Neural progenitor cell (in vitro differentiated cells): ENCODE measurements at regions not wholly inside any gene's neighbourhood (a gene's known extent, or its start where the extent isn't known, plus 50 kb on each side); places are given as distances from the start of the nearest gene placed in this dataset.
"Not testable (repeated sequence)": the region's sequence is repeated elsewhere in the genome, so short reads cannot be mapped to it uniquely, and the experiment has no call there.

Experiments
- CTCF ChIP-seq: fragments of 200-600 bp; sonication (generic); IDR thresholded peaks from 2 replicates; pipeline ENCODE4 v1.5.1; 2017; ENCODE audit warnings: antibody characterized with exemption, mild to moderate bottlenecking
- EZH2 ChIP-seq: fragments of 200-600 bp; sonication (generic); IDR thresholded peaks from 2 replicates; pipeline ENCODE4 v1.6.1; 2017; ENCODE audit warnings: antibody characterized with exemption, mild to moderate bottlenecking, moderate library complexity
- EZH2phosphoT487 ChIP-seq: fragments of 200-600 bp; sonication (generic); IDR thresholded peaks from 2 replicates; pipeline ENCODE4 v1.6.1; 2017; ENCODE audit warnings: antibody characterized with exemption

DNA sequence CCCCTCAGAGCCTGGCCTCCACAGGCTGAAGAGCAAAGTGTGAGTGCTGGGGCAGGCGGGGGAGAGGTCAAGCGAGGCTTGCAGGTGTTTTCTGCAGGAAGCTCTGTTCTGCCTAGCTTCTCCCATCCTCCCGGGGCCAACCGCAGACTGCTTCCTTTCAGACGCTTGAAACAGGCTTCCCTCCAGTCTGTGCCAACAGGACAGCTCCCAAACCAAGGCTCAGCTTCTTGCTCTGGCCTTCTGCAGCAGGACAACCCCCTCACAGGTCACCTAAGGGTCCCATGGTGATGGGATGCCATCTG is 120.8 kb downstream of the LRRC37A3 start:
- not testable (repeated sequence) for TF ChIP-seq EZH2, CTCF, EZH2phosphoT487
